Stimulated activated CD4-positive, alpha-beta T cell treated with anti-CD3 and anti-CD28 coated beads, Interleukin-1b, Interleukin-23, amount 100 ng/mL, for 48 hours (primary cell): ENCODE measurements at regions not wholly inside any gene's neighbourhood (a gene's known extent, or its start where the extent isn't known, plus 50 kb on each side); places are given as distances from the start of the nearest gene placed in this dataset.

Source experiments
- DNase-seq: peaks from one replicate; pipeline ENCODE4 v3.0.0-alpha.2; 2020

DNA sequence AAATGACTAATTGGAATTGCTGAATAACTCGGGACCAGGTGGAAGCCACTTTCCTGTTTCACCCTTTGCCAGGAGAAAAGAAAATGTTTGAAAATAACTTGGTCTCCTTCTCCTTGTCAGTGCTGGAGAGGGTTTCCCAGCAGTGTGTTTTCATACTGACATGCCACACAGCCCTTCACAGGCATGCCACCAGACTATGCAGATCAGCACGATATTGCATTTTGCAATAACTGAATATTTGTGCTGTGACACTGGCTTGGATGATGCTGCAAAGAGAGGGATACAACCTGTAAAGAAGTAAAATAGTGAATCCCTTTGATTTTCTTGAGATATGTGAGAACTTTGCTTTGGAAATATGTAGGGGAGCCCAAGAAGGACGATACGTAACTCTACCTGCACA, 200.0 kb upstream of the NAV2 start:
- no peak for DNase-seq

DNA sequence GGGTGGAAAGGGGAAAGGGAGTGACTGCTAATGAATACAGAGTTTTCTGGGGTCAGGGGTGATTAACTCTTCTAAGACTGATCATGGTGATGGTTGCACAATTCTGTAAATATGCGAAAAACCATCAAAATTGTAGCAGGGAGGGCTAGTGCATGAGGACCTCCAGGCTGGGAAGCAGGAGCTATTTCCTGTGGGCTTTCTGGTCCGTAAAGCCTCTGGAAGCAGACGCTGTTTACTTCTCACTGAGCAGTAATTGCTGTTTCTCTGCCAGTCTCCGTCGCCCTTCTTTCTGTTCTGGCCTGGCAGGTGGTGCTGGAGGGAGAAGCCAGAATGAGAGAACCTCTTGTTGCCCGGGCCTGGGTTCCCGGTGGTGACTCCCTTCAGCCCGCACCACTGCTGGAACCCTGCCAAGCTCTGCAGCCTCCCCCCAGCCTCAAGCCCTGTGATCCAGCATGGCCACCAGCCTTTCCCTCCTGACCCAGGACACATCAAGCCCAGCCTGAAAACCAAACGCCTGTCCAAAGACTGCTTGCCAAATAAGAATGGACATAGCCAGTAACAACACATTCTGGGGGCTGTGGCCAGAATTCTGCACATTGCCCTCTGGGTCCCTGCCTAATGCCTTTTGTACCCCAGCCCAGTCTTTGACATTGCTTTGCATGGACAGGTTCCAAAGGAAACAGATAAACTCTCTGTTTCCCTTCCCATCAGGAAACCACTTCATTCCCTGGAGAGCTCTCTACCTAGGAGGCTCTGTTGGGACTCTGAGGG, 201.0 kb upstream of the NAV2 start:
- DNase-seq, result no peak

DNA sequence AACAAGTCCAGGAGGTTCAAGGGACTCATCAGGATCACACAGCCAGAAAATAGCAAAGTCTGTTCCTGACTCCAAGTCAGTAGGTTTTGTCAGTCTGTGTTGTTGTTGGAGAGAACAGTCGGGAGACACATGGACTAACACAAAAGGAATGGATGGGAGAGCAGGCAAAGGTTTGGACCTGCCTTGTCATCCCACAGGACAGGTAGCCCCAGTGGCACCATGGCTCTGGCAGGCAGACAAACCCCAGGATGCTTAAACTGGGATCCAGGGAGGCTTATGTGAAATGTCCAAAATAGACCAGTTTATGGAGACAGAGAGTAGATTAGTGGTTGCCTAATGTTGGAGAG, 201.6 kb upstream of the NAV2 start:
- no peak for DNase-seq

DNA sequence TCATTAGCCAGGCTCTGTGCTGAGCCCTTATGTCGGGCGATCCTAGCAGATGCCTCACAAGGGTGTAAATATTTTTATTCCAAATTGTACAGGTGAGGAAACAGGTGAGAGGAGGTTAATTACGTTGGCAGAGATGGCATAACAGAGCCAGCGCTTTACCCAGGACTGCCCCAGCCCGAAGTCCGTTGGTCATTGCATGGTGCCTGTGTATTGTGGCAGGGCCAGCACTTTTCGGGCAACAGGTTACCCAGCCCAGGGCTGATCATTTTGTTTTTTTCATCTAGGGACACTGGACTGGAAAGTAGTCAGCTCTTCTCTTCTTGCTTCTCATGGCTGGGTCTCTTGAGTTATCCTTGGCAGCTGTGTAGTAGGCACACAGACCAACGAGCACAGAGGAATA, 202.2 kb upstream of the NAV2 start:
- no peak for DNase-seq

DNA sequence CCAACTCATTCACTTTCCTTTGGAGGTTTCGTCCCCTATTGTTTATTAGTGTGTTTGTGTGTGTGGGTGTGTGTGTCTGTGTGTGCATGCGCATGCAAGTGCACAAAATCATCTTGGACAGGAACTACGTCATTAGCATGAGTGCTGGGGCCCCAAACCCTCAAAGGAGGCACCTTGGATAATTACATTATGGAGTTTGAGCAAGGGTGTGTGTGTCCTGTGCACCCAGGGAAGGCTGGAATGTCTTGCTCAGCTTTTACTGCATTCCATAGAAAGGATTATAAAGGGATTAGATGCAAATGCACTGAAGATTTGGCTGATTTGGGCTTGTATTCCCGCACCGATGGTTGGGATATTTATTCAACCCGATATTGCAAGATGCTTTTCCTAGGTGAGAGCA, 203.4 kb upstream of the NAV2 start:
- no peak for DNase-seq

DNA sequence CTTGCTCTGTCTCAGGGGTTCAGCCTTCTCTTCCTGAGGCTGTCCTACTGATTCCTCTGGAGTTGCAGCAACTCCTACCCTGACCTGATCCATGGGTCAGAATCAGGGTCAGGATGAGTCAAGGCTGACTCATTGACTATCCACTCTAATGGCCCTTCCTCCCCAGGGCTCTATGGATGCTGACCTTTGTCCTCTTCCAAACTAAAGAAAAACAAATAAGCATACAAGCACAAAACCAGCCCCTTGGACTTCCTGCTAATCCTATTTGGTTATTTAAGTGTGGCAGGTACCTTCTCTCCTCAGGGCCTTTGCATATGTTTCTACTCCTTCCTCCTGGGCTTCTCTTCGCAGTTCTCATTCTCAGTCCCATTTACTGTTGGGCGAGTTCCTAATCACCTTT, 204.5 kb upstream of the NAV2 start:
- no peak for DNase-seq

DNA sequence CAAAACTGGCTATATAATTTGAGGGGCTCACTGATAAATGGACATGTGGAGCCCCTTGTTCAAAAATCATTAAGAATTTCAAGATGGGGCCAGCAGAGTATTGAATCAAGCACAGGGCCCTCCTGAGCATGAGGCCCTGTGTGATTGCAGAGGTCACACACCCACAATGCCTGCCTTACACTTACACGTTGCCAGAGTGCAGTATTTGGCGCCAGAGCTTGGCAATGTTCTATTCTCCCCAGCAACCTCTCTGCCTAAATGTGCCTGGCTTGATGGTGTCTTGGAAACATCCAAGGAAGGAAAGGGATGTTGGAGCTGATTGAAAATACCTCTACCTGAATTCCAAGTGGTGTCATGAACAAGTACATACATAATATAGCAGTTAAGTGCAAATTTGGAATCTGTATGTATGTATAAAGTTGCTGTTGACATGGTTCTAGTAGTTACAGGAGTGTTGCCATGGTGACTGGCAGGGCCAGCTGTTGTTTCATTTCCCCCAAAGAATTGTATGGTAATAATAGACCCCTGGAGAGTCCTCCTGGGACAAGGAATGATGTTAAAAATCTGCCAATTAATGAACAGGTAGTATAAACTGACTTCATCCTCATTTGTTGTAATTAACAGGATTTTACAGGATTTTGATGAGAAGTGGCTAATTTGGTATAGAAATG, 205.7 kb upstream of the NAV2 start:
- DNase-seq, result no peak

DNA sequence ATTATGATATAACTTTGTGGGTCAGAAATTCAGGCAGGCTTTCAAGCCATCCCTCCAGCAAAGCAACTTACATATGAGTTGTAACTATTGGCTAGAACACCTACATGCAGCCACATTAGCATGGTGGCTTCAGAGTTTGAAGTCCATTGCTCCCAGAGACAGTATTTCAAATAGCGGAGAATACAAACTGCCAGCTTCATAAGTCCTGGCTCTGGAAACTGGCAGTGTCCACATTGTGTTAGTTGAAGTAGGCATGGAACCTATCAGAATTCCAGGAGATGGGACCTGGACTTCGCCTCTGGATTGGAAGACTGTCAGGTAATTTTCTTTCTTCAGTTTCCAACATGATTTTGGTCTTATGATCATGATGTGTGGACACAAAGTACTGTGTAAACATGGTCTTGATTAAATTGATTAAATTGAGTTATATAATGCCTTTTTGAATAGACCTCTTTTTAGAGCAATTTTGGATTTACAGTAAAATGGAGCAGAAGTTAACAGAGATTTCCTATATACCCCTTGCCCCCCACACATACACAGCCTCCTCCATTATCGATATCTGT, 209.9 kb upstream of the NAV2 start:
- no peak for DNase-seq

DNA sequence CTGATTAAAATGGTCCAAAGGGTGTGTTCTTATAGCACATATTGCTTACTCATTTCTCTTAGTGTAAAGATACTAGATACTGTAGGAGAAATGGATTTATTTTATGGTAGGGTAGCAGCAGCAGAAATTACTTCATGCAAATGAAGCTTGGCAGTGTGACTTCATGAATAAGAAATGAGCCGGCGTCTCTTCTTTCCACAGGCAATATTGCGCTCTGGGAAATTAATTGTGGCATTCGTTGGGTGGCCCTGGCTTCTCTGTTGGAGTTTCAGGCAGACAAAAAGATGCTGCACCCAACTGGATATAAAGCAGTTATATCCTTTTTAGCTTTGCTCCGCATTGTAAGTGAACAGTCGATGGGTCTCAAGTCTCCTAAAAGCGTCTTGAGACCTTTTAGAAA, 211.0 kb upstream of the NAV2 start:
- no peak for DNase-seq

DNA sequence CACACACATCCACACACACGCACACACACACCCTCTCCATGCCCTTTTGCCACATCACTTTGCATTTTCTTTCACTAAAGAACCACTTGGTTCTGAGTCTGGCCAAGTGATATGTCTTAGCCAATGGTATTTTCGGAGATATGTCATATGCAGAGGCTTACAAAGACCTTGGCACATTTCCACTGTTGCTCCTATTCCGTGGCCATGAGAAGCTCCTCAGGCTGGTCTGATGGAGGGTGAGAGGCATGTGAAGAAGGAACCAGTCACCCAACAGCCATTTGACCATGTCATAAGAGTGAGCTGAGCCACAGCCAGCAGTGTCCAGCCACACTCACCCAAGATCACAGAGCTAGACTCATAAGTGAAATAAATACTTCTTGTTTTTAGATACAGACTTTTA, 212.6 kb upstream of the NAV2 start:
- no peak for DNase-seq

DNA sequence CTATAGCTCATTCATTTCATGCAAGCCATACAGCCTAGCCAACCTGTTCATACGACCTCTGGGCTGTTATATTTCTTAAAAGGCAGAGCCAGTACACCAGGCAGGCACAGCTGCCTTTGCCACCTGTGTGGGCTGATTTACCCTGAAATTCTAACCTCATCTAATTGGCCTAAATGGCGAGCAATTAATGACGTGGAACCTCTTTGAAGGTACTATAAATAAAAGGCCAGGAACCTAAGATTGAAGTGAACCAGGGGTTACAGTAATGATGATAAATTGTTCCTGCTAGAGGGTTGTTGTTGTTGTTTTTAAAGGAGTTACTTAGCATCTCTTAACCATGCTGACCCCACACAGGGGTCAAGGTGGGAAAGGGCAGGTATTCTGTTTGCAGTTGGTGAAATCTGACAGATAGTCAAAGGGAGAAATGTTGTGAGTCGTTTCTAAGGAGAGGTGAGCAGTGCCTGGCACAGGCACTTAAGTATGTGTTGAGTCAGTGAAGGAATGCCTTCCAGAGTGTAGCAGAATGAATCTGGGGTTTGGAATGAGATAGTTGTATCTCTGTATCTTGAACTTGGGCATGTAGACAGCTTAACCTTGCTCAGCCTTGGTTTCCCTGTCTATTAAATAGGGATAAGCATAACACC, 213.5 kb upstream of the NAV2 start:
- DNase-seq, result no peak

DNA sequence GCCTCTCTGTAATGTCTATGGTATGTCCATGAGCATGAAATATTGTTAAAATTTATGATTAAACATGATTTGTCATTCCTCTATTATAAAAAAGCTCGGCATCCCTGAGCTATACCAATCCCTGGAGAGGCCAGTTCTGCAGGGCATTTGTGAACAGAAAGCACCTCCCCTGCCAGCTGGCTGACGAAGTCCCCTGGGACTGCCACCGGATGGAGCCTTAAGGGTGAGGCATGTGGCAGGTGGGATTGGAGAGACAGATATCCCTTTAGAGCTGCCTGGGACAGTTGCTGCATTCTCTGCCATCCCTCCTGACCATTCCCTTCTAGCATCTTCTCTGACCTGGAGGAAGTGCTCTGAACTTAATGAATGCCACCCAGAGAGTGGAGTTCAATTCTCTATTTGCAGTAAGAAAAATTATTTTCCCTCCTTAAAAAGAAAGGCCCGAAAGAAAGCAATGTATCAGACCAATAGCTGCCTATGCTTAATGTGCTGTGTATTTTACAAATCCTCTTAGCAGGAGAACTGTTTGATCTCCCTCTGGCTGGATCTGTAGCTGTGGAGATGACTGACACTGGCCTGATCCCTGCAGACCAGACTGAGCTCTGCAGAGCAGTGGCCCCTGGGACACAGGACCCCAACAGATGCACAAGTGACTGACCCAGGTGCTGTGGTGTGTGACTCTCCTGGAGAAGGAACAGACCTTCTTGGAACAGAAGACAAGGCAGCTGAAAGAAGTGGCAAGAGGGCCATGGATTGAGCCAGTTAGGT, 219.0 kb upstream of the NAV2 start:
- DNase-seq, result no peak

DNA sequence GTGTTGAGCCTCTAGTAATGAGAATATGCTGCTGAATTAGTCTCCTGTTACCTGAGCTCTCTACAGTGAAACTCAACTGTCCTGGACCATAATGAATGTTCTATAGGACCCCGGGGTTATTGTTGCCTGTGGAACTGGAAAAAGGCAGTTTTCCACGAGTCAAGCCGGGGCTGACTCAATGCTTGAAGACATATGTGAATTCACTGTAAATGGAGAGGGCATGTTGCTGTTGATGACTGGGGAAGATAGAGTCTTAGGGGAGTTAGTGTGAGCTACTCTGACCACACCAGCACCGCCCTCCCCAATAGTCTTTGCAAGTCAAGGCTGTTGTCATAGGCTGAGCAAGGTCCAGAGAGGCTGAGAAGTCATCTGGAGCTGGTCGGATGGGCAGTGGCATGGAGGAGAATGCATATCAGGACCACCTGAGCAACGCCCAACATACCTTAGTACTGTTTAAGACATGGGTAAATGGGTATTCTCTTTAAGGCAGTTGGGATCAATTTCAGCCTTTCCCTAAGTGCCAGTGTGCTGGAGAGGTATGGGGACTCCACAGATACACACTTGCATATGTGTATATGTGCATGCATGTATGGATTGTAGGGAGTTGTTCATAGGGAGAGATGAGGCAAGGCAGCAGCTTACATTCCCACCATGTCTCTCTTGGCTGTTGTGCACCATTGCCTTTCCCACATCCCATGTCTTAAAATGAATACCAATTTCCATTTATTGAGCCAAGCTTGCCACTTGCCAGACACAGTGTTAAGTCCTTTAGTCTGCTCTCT, 230.1 kb upstream of the NAV2 start:
- no peak for DNase-seq

DNA sequence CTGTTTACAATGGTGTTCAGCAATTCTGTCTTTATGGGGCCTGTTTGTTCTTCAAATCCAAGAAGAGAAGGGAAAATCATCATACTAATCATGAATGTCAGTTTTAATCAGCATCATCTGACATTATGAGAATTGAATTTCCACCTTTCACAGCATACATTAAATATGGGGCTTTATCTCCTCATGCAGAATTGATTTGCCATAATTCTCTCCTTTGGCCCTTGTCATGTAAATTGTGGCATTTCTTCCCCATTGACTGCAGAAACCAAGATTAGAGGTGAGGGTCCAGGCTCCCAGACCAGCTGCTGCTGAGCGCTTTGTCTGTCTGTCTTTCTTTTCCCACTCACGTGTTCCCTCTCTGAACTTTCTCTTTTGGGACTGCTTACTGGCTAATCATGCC, 232.1 kb upstream of the NAV2 start:
- DNase-seq, result no peak

DNA sequence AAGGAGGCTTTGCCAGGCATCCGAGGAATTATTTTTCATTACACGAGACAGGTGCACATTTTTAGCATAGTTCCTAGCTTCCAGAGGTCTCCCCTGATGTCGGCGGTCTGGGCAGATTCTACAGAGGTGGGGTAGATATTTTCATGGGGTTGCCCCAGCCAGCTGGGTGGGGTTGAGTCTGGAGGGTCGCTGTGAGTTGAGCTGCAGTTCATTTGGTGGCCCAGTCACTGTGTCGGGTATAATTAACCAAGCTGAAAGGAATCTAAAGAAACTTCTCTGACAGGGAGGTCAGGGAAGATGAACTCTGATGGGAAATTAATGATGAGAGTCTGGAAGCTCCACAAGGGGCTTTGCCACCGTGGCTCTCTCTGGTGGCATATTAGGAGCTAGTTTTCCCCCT, 233.7 kb upstream of the NAV2 start:
- no peak for DNase-seq

DNA sequence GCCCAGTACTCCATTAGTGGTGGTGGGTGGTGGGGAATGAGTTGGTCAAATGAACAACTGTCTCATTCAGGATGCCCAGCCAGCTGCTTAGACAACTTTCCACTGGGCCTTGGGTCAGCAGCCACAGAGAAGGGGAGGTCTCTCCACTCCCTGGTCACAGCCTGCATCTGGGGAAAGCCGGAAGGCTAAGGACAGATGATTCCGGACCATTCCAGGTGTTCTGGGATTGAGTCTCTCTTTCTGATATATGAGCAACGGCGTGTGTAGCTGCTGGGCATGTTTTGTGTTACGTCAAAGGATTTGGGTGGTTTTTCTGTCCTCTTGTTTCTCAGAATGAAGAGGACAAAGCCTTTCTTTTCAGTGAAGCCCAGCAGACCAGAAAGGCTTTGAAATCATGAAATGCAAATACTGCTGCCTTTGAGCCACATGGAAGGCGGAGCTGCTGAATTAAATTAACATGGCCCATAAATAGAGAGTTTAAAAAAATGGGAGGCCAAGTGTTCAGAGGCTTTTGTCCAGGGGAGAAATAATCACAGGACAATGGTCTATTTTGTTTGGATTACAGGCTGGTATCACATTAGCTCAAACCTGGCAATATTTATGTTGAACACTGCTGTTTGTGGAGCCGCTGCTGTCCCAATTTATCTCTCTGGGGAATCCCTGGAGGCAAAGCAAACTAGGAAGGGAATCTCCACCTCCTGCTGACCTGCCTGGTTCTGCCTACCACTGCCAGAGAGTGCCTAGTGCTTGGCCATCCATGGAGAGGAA, 234.4 kb upstream of the E2F8 start:
- DNase-seq, result no peak

DNA sequence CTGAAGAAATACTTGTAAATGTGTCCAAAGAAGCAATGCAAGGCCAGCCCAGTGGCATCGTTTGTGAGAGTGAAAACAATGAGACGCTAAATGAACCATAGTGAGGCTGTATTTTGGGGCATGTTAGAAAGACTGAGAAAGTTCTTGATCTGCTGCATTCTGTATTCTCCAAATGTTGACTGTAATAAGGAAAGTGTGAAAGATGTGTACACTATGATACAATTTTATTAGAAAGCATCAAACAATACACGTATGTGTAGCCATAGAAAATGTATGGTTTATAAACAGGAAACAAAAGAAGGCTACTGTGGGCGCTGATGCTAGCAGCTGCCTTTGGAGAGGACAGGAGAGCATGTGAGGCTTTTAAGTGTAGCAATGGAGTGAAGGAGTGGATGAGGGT, 233.5 kb upstream of the E2F8 start:
- DNase-seq, result no peak

DNA sequence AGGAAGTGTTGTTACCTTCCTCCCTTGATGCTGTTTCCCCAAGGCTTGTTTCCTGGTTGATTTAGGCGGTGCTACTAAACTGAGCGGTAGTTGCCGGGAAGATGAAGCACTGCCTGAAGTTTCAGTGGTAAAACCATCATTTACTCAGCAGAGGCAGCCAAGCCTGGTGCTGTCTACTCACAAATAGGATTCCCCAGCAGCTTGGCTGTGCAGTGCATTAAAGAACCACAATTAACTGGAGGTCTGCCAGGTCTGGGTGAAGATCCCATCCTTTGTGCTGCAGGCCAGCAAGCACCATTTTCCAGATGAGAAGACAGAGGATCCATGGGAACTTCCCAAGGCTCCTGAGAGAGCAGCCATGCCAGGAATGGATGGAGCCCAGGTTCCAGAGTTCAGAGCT, 231.9 kb upstream of the E2F8 start:
- DNase-seq, result no peak

DNA sequence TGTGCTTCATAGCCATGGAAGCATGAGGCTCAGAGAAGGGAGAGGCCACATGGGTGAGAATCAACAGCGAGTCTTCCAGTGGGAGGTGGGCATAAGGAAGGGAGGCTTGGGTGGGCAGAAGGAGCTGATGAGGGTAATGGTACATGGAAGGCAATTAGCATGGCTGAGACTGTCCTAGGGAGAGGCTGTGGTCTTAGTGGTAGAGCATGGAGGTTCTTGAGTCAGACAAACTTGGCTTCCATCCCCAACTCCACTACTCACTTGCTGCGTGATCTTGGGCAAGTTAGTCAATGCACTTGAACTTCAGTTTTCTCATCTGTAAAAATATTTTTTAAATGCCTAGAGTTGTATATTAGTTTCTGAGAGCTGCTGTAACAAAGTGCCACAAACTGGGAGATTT, 227.2 kb upstream of the E2F8 start:
- DNase-seq, result no peak

DNA sequence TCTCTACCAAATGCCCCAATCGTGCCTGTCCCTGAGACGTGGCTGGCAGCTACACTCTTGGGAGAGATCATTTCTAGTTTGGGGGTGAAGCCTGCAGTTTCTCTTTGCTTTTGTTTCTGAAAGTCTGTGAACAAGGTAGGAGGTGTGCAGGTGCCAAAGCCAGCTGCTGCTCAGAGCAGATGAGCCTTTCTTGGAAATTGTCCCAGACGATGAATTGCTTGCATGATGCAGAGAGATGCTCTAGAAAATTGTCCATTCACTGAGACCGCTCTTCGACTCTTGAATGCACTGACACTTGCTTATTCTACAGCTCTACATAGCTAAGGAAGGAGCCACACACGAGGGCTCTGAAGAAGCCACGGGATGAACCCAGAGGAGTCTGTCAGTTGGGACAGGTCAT, 225.6 kb upstream of the E2F8 start:
- no peak for DNase-seq

DNA sequence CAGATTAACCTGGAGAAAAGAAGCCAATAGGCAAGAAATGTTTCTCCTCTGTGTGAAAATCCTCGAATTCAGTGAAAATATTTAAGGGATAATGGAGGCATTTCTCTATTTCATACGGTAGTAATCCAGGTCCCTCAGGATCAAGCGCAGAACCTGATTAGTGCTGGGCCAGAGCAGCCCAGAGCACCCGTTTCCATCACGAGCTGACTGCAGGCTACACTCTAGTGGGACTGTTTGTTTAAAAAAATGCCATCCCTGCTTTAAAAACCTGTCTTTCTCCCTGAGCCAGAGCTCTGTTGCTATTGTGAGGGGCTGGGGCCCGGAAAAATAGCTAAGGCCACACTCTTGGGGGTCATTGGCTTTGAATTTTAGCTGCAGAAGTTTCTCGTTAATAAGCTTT, 223.2 kb upstream of the E2F8 start:
- DNase-seq, result no peak
